GM12891 (cell line): ENCODE measurements at regions not wholly inside any gene's neighbourhood (a gene's known extent, or its start where the extent isn't known, plus 50 kb on each side); places are given as distances from the start of the nearest gene placed in this dataset.

Experiments
- POLR2A ChIP-seq: IDR thresholded peaks from 2 replicates; pipeline ENCODE4 v1.6.1; 2011; ENCODE audit warnings: low read depth, low read length, control low read depth
- POLR2AphosphoS5 ChIP-seq: IDR thresholded peaks from 2 replicates; pipeline ENCODE4 v1.6.1; 2011; ENCODE audit warnings: low read depth, low read length, control low read depth

DNA sequence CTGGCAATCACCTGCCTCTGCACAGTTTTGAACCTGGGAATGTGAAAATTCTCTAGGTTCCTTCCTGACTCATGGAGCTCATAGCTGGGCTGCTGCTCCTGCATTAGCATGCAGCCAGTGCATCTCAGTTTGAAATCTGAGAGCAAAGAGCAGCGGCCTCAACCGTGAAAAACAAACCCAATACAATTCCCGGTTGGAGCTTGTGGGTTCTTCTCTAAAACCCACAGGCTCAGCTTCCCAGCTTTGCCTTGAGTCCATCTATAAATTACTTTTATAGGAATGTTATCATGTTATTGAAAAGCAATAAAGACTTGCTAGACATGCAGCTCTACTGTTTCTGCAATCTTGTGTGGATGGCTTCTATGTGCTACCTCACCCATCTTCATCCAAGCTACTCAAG is 191.7 kb downstream of the CXCL12 start:
- TF ChIP-seq POLR2AphosphoS5 (no peak), POLR2A (no peak)
